GM18498 (cell line): ENCODE measurements at regions not wholly inside any gene's neighbourhood (a gene's known extent, or its start where the extent isn't known, plus 50 kb on each side); places are given as distances from the start of the nearest gene placed in this dataset.

ENCODE experiments used
- ATAC-seq: cut with Tn5 transposase; IDR thresholded peaks from one replicate; pipeline ENCODE4 v1.9.1; 2021; ENCODE audit warnings: mild to moderate bottlenecking, moderate library complexity; ENCODE audit not compliant: unreplicated experiment

- ATAC-seq = no peak
Observed at GRCh38 chr15:52923626-52924025, 133.5 kb upstream of the ONECUT1 start.

DNA sequence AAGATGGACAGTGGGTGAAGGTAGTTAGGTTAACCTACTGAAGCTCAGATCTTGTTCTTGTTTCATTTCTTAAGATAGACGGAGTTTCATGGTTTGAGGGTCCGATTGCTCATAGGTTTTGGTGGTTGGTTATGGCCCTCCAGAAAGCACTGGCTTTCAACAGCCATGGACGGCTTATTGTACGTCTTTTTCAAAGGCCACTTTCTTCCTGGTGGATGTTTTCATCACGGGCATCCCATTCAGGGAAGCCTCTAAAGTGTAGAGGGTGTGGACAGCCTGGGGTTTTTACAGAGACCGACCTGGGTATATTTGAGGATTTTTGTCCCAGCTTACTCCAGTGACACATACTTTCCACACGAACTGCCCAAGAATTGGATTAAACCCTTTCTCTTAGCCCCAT, 132.7 kb upstream of the ONECUT1 start:
- ATAC-seq = no peak

GRCh38 chr15:52912172-52912571, 122.0 kb upstream of the ONECUT1 start:
- no peak for ATAC-seq

GRCh38 chr15:52893338-52893737, 103.2 kb upstream of the ONECUT1 start:
- no peak for ATAC-seq

DNA sequence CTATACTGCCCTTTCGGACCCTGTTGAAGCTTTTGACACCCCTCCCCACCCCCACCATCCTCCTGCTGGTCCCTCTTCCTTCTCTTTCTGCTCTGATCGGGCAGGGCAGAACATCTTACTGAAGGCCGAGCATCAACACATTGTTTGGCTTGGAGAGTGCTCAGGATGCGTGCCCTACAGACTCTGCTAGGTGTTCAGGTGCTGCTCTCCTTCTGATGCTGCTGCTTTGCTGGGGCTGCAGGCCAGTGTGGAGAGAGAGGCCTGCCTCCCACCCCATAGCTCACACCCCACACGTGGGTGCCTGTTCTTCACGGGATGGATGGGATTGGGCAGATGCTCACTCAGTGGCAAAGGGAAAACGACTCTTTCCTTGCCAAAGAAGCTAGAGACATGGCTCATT, 89.8 kb upstream of the ONECUT1 start:
- ATAC-seq = no peak

DNA sequence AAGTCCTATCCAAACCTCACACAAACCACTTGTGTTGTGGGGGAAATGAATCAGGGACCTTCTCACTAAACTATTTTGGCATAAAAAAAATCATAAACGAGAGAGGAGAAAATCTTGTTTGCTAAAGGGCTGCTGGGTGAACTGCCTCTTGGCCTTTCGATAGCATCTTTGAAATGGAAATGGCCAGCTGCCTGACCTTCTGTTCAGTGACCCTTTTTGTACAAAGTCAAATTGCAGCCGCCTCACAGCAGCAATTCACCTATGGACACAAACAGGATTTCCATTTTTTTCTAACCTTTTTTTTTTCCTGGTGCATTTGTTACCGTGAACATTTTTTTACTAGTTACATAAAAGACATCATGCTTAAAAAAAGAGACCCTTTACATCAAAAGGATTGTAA, 89.0 kb upstream of the ONECUT1 start:
- ATAC-seq = no peak

DNA sequence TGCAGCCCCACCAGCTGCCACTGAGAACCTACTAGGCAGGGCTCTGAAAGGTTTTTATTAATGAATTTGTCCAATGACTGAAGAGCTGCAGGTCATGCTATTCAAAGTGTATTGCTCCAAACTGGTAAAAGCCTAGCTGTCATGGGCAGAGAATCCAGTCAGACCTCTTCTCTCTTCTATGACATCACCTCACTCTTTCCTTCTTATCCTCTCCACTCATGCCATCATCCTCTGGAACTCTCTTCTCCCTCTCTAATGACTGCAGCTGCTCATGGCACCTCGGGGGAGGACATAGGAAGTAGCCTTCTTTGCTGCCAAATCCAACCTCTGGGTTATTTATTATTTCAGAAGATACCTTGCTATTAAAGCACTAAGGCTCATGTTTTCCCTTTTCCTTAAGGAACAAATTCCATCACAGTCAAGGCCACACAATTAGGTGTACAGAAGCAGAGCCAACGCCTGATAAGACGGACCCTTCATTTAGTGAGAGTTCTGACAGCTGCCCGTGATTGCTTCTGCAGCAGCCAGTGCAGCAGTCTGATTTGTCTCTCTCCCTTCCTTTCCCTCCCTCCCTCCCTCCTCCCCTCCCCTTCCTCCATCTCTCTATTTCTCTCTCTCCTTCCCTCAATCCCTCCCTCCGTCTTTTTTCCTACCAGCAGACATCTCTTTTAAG, 87.0 kb upstream of the ONECUT1 start:
- no peak for ATAC-seq

DNA sequence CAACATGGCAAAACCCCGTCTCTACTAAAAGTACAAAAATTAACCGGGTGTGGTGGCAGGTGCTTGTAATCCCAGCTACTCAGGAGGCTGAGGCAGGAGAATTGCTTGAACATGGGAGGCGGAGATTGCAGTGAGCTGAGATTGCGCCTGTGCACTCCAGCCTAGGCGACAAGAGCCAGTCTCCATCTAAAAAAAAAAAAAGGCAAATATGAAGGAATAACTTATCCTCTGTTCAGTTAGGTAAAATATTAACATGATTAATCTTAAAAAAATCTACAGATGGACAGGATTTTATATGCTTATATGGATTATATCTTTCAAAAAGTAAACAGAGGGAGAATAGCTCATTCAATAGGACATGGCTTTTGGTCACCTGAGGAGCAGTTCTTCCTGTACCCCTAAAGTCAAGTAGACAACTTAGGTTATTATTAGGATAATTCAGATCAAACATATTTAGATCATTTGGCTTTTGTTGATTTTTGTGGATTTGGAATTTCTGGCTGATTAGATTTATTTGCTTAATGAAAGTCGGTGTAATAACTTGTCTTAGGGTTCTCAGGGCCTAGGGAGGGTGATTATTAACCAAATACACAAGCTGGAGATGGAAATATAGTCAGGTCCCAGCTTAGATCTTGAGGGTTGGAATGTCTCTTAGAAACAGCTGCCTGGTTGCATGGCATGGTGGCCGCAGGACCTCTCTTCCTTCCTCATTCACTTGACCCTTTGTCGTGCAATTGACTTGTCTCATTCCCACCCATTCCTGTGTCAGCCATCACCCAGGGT, 82.1 kb upstream of the ONECUT1 start:
- ATAC-seq = no peak

GRCh38 chr15:52870015-52870414, 79.9 kb upstream of the ONECUT1 start:
- ATAC-seq = no peak

GRCh38 chr15:52866698-52867097, 76.6 kb upstream of the ONECUT1 start:
- no peak for ATAC-seq

DNA sequence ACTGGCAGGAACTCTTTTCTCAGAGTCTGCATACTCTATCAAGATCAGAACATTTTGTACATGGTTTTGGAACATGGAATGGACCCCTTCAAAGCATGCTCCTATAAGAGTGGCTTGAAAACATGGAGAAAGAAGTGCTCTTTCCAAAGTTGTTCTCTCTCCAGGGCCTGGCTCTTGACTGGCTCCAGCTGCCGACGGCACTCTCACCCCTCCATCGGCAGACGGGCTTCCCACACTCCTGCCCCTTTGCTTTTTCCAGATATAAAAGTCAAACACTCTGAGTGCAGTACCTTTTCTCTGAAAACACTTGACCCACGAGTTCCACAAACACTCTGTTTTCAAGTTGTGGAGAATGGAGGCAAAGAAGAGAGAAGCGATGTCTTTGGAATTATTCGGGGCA, 72.5 kb upstream of the ONECUT1 start:
- no peak for ATAC-seq

DNA sequence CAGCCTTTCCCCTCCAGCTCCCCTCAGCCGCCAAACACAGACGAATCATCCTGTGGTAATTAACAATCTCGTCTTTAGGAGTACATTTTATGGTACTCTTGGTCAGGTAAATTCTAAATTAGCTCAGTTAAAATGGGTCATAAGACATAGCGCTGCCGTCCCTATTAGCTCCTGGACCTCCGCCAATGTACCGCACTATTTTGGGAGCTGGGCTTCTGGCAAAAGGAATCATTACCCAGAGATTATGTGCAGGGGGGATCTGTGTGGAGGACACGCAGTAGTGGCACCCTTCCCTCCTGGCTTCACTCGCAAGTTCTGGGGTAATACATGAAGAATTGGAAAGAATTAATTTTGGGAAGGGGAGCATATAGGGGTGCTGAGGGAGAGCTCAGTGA, 68.6 kb upstream of the ONECUT1 start:
- no peak for ATAC-seq

GRCh38 chr15:52857937-52858781, 68.0 kb upstream of the ONECUT1 start:
- no peak for ATAC-seq

DNA sequence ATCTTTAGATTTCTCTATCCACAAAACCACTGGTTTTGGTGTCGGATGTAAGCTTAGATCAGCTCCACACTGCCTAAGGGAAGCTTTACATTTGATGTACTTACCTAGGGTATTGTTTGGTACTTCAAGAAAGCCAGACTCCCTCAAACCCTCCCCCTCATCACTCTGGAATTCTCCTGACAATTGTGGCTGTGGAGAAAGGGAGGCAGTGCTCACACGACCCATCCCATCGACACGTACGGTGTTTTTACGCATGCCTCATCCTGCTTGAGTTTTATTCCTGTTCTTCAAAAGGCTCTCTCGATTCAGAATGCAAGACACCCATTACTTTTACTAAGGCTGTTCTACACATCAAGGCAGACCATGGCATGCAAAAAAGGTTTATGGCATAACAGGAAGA, 67.3 kb upstream of the ONECUT1 start:
- ATAC-seq = no peak

- ATAC-seq = no peak
Observed at GRCh38 chr15:52856286-52856685, 66.2 kb upstream of the ONECUT1 start.

GRCh38 chr15:52855157-52855556, 65.0 kb upstream of the ONECUT1 start:
- no peak for ATAC-seq

DNA sequence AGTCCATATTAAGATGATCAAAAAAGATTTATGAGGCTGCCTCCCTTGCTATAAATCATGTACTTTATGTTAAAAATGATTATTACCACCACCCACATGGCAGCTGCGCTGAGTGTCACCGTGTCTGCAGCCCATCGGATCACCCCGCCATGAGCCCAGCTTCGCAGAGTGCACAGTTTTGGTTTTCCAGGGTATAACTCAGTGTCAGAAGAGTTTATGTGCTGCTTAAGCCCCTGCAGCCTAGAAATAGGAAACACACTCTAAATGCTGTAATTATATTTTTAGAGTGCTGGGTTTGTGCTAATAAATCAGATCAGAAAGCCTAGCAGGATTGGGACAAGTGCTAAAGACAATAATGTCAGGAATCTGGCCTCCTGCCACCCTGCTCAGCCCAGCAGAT, 54.7 kb upstream of the ONECUT1 start:
- ATAC-seq = no peak
